WI38 (cell line): ENCODE measurements at regions not wholly inside any gene's neighbourhood (a gene's known extent, or its start where the extent isn't known, plus 50 kb on each side); places are given as distances from the start of the nearest gene placed in this dataset.
"Not testable (repeated sequence)": the region's sequence is repeated elsewhere in the genome, so short reads cannot be mapped to it uniquely, and the experiment has no call there.

Experiments used
- H3K4me3 ChIP-seq: 2 replicates; pipeline ENCODE4 v1.5.1; 2011; ENCODE audit warnings: low read depth, mild to moderate bottlenecking, control low read depth, low read length
- TF ChIP-seq, protein P1 (sequence below): IDR thresholded peaks from 2 replicates; pipeline ENCODE4 v1.5.1; 2012; ENCODE audit warnings: low read depth, mild to moderate bottlenecking, control low read depth, low read length

DNA sequence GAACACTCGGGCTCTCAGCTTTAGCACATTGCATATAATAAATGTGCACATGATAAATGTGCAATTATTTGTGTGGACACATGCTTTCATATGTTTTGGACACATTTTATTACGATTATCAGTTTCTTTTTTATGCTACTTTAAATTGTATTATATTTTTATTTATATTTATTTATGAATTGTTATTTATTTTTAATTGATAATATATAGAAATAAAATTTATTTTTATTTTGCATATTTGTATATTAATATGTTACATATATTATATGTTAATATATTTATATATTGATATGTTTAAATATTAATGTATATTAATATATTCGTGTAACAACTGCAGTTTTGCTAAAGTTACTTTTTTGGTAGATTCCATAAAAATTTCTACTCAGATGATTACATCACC is 454.8 kb upstream of the CDH10 start:
- no peak overlapping the region for H3K4me3 ChIP-seq

DNA sequence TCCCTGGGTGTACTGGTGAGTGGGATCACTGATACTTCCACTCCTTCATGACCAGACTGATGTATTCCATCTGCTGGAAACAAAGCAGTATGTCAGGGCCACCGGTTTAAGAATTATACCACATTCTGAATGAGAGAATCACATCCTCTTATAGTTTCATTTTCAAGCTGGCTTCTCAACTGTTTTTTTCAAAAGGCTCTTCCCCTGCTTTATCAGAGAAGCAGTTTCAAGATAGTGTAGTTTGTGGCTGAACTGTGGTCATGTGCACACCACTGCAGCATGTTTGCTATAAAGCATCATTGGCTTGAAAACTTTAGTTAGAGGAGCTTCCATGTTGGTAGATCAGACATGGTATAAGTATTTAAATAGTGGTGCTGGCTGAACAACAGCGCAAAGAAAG is 450.5 kb upstream of the CDH10 start:
- H3K4me3 ChIP-seq, result no peak overlapping the region
- TF ChIP-seq, protein P1, sequence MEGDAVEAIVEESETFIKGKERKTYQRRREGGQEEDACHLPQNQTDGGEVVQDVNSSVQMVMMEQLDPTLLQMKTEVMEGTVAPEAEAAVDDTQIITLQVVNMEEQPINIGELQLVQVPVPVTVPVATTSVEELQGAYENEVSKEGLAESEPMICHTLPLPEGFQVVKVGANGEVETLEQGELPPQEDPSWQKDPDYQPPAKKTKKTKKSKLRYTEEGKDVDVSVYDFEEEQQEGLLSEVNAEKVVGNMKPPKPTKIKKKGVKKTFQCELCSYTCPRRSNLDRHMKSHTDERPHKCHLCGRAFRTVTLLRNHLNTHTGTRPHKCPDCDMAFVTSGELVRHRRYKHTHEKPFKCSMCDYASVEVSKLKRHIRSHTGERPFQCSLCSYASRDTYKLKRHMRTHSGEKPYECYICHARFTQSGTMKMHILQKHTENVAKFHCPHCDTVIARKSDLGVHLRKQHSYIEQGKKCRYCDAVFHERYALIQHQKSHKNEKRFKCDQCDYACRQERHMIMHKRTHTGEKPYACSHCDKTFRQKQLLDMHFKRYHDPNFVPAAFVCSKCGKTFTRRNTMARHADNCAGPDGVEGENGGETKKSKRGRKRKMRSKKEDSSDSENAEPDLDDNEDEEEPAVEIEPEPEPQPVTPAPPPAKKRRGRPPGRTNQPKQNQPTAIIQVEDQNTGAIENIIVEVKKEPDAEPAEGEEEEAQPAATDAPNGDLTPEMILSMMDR, result no peak

More for the DNA sequence above, 454.8 kb upstream of the CDH10 start:
- TF ChIP-seq, protein P1, result no peak

DNA sequence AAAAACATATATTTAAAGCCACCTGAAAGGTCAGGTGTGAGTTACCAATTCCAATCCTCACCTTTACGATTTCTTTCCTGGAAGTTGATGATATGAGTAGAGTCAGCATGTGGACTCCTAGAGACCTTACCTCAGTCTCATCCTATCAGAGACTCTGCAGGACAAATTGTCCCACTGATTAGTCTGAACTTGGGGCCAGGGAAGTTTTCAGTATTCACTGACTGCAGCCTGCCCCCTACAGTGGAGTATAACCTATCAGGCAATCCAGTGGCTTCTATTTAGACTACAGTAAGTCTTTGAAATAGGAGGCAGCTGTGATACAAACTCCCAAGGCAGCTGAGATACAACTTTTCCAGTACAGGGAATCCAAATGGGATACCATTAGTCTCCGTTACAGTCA is 449.4 kb upstream of the CDH10 start:
- no peak overlapping the region for H3K4me3 ChIP-seq
- TF ChIP-seq, protein P1, result no peak

DNA sequence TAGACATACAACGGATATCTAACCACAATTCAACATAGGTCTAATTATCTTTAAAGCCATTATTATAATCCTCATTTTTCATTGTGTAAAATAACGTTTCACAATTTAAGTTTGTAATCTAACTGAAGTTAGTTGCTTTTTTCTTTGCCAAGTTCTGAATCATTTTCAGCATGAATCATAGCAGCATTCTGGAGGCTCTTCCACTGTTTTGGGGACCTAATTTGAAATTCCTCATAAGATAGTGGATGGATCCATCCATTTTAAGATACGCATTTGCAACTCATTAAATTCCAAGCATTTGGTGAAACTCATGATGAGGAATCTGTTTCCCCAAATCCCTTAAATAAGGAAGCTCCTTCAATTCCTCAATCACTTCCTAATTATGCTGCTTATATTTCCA is 447.1 kb upstream of the CDH10 start:
- H3K4me3 ChIP-seq, result no peak overlapping the region
- TF ChIP-seq, protein P1, result no peak

DNA sequence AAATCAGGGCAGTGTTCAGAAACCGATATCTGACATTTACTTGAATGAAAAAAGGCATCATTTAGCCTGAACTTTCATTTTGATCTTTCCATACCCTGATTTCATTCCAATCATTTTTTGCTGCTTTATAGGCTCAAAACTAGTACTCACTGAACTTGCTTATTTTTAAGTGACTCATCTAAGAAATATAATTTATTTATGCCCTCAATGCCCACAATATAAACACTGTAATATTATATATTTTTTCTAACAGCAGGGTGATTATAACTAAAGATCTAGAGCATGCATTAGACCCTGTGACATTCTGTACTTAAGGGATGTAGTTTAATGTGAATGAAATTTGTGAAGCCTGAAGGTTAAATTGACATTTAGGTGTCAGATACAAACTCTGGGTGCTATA is 446.1 kb upstream of the CDH10 start:
- TF ChIP-seq, protein P1, result no peak
- no peak overlapping the region for H3K4me3 ChIP-seq

DNA sequence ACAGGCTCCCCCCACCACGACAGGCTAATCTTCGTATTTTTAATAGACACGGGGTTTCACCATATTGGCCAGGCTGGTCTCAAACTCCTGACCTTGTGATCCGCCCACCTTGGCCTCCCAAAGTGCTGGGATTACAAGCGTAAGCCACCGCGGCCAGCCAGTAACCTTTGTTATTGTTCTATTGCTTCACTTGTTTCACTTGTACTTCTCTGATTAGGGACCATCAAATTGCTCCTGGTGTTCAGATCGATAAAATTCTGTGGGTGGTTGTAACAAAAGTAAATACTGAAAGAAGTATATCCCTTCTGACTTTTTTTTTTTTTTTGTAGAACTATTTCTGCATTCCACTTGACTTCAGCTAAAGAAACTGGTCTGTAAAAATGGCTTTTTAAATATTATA is 445.5 kb upstream of the CDH10 start:
- TF ChIP-seq, protein P1, result no peak
- H3K4me3 ChIP-seq, result no peak overlapping the region

DNA sequence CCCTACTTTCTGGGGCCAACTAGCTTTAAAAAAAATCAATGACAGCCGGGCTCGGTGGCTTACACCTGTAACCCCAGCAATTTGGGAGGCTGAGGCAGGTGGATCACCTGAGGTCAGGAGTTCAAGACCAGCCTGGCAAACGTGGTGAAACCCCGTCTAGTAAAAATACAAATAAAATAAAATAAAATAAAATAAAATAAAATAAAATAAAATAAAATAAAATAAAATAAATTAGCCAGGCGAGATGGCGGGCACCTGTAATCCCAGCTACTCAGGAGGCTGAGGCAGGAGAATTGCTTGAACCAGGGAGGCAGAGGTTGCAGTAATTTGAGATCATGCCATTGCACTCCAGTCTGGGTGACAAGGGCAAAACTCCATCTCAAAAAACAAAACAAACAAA is 443.9 kb upstream of the CDH10 start:
- H3K4me3 ChIP-seq, result not testable (repeated sequence)

DNA sequence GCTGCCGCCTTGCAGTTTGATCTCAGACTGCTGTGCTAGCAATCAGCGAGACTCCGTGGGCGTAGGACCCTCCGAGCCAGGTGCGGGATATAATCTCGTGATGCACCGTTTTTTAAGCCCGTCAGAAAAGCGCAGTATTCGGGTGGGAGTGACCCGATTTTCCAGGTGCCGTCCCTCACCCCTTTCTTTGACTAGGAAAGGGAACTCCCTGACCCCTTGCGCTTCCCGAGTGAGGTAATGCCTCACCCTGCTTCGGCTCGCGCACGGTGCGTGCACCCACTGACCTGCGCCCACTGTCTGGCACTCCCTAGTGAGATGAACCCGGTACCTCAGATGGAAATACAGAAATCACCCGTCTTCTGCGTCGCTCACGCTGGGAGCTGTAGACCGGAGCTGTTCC is 438.5 kb upstream of the CDH10 start:
- H3K4me3 ChIP-seq, result not testable (repeated sequence)

DNA sequence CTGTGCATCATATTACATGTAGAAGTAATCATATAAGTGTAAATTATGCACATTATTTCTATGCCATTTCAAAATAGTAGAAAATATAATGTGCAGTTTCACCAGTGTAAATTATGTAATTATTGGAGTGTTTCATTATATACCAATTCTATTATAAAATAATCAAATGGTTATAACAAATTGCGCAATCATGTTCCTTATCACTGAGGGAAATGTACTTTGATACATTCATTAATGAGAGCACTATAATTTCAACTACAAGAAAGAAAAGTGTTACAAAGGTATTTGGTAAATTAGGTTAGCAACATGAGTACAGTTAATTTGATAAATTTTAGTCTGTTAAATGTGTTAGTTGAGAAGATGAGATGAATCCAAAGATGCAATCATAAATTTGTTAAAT is 421.5 kb upstream of the CDH10 start:
- TF ChIP-seq, protein P1, result no peak
- no peak overlapping the region for H3K4me3 ChIP-seq
